Hematopoietic multipotent progenitor cell (in vitro differentiated cells): ENCODE measurements at regions not wholly inside any gene's neighbourhood (a gene's known extent, or its start where the extent isn't known, plus 50 kb on each side); places are given as distances from the start of the nearest gene placed in this dataset.
"Not testable (repeated sequence)": the region's sequence is repeated elsewhere in the genome, so short reads cannot be mapped to it uniquely, and the experiment has no call there.

ENCODE experiments used
- DNase-seq, 3 donors: peaks; one replicate each; pipeline ENCODE4 v3.0.0-alpha.2; 2011 to 2015; ENCODE audit warnings: low read depth in 2 of 3, low spot score in 2 of 3

DNA sequence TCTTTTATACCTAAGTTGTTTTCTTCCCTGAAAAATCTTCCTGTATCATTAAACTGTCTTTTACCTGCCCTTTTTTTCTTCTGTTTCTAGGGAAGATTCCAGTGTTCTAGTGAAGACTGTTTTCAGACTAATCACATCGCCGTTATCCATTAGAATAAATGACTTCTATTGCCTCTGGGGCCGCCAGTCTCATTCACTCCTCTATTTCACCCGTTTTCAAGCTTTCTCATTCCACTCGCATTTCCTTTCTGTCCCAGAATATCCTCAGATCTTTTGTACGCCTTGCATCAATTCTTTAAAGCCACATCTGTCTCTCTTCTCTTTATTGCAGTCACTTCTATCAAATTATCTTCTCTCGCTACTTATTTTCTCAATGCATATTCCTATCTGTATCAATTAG, 1035.6 kb upstream of the MIR17HG start:
- DNase-seq: no peak

DNA sequence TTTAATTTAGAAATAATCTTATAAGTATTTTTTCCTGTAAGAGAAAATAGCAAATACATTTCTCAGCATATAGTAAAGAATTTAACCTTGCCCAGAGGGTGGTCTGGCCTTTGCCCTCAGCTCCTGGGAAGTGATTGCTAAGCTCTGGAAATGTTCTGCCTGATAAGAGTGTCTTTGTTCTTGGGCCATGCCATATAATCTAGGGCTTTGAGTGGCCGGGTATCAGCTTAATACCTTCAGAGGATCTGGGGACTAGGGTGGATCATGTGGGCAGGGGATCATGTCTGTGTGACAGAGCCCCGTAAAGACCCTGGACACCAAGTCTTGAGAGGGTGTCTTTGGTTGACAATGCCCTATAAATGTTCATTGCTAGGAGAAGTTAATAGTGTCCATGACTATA, 1032.4 kb upstream of the MIR17HG start:
- no peak for DNase-seq

DNA sequence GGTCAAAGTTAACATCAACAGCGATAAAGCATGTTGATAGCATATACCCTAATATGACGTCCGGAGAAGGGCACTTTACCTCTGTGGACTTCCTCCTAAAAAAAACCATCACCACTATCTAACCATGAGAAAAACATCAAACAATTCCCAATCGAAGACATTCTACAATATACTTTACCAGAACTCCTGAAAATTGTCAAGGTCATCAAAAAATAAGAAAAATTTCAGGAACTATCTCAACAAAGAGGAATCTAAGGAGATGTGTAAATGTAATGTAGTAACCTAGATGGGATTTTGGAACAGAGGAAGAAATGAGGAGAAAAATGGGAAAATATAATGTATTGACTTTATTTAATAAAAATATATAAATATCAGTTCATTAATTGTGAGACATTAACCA, 1026.8 kb upstream of the MIR17HG start:
- DNase-seq: no peak

DNA sequence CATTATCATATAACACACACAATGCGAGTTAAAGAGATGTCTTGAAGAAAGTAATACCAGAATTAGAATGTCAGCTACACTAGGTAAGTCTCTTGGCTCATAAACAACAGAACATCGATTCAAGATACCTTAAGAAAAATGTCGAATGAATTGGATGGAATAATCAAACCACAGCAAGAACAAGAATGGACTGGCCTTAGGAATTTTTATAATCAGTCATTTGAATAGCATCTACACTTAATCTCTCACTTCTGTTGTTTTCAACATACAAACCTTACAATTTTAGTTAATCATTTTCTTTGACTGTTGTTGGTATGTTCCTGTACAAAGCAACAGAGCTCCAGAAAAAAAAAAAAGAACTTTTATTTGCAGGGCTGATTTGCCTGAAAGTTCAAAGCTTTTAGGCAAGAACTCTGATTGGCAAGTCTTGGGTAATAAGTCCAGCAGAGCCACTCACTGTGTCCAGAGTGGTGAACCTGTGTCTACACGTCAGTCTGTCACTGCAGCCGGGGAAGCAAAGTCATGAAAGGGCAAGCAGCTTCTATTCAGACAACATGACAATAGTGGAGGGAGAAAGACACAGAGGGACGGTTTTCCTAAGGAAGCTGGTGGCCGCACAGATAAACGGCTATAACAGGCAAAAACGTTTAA, 1026.1 kb upstream of the MIR17HG start:
- DNase-seq: no peak

DNA sequence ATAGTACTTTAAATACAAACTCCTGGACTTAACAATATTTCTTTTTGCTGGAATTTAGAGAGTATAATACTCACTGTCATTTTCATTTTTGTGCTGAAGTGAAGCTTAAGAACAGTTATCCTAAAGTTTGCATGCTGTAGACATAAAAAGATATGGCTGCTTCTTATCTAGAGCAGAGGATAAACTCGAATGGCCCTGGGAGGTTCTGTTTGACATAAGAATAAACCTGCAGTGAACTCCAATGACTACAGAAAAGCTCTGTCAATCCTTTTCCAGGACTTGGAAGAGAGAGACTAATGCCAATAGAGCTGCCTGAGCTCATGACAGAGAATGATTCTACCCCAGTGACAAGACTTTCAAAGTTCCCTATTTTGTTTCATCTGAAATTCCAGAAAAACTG, 1017.8 kb upstream of the MIR17HG start:
- DNase-seq: no peak

DNA sequence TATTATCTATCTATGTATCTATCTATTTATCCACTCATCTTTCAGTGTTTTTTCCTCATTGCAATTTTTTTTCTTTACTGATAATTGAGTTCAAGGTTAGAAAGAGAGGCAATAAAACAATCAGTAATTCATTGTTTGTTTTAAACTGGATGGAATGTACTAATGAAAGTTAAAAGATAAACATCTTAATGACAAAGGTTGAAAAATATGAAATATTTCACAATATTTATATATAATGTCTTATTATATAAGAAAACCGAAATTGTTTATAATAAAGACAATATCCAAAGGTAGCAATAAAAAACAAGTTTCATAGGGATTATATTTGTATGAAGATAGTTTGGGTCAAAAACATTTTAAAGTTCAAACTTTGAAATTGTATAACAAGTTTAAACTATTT, 1015.5 kb upstream of the MIR17HG start:
- DNase-seq: no peak

DNA sequence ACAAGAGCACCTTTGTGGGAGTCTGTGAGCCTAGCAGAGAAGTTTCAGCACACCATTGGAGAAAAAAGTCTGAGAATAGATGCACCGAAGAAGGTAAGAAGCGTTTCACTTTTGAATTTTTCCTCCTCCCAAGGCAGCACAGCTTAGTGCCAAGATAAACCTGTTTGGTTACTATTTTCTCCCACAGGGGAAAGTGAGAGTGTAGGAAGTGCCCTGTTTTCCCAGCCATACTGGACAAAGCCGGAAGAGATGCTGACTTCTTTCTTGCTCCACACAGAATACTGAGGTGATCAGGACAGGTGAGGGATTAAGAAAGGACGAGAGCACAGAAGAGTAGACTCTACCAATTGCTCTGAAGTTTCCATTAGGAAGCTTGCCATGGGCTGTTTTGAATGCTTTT, 1011.0 kb upstream of the MIR17HG start:
- no peak for DNase-seq

DNA sequence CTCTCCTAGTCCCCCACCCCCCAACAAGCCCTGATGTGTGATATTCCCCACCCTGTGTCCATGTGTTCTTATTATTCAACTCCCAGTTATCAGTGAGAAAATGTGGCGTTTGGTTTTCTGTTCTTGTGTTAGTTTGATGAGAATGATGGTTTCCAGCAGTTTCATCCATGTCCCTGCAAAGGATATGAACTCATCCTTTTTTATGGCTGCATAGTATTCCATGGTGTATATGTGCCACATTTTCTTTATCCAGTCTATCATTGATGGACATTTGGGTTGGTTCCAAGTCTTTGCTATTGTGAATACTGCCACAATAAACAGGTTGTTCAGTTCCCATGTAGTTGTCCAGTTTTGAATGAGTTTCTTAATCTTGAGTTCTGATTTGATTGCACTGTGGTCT, 1006.1 kb upstream of the MIR17HG start:
- not testable (repeated sequence) for DNase-seq

DNA sequence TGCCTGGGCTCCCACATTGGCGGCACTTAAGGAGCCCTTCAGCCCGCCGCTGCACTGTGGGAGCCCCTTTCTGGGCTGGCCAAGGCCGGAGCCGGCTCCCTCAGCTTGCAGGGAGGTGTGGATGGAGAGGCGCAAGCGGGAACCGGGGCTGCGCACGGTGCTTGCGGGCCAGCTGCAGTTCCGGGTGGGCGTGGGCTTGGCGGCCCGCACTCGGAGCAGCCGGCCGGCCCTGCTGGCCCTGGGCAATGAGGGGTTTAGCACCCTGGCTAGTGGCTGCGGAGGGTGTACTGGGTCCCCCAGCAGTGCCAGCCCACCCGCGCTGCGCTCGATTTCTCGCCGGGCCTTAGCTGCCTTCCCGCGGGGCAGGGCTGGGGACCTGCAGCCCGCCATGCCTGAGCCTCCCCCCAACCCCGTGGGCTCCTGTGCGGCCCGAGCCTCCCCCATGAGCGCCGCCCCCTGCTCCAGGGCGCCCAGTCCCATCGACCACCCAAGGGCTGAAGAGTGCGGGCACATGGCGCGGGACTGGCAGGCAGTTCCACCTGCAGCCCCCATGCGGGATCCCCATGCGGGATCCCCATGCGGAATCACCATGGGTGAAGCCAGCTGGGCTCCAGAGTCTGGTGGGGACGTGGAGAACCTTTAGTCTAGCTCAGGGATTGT, 998.9 kb upstream of the MIR17HG start:
- DNase-seq: not testable (repeated sequence)

DNA sequence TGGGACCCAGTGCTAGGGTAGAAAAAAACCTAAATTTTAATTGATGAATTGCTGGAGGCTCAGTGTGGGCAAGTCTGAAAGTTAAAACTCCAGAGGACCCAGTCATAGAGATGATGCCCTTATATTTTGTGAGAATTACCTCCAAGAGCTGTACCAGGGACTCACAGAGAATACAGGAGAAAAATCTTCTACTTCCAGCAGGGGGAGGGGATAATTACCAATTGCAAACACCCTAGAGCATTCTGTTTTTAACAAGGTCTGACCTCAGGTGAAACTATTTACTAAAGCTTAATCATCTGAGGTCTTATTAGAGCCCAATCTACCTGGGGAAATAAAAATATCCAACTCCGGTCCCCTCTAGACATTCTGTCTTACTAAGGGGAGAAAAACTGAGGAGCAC, 994.7 kb upstream of the MIR17HG start:
- no peak for DNase-seq

DNA sequence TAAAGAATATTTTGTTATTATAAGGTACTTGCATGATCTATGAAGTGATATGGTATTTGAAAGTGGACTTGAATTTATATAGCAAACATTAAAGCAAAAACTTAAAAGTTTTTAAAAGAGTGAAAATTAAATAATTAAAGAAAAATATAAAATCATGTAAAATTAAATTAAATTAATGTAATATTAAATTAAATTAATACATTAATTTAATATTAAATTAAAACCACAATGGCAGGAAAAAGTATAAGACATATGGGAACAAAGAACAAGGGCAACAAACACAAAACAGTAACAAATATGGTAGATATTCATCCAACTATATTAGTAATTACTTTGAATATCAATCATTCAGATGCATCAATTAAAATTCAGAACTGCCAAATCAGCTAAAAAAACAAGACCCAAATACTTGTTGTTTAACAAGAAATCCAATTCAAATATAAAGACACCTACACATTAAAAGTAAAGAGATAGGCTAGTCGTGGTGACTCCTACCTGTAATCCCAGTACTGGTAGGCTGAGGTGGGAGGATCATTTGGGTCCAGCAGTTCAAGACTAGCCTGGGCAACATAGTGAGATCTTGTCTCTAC, 992.2 kb upstream of the MIR17HG start:
- no peak for DNase-seq

DNA sequence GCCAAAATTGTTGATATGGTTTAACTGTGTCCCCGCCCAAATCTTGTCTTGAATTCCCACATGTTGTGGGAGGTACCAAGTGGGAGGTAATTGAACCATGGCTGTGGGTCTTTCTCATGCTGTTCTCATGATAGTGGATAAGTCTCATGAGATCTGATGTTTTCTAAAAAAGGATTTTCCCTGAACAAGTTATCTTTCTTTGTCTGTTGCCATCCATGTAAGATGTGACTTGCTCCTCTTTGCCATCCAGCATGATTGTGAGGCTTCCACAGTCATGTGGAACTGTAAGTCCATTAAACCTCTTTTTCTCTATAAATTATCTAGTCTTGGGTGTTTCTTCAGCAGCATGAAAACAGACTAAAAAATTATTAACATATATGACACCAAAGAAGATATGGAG, 986.7 kb upstream of the MIR17HG start:
- no peak for DNase-seq

DNA sequence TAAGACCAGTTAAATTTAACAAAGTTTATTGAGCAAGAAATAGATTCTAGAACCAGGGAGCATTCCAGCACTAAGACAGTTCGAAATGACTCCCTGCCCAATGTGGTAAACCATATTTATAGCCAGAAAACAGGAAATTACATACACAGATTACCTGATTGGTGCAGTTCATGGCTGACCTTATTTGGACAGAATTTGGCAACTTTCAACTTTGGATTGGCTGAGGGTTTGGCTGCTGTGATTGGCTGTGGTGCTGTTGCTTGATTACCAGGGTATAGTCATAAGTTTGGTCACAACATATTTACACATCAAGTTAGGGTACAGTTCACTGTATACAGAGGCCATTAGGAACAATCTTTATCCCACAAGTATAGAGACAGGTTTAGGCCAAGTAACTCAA, 984.8 kb upstream of the MIR17HG start:
- DNase-seq: no peak

DNA sequence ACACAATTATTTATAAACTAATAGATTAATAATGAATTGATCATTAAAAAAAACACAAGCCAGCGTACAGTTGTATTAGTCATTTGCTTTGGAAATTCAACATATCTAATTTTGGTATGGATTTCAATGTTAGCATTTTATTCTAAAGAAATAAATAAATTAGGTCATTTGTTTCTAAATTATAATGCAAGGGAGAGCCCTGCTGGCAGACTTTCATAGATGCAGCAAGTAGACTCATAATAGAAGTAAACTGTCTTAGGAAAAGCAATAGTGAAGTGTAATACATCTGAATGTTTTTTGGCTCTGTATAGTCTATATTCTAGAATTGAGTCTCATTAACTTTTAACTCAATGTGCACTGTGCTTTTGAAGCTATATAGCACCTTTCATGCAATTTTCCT, 982.4 kb upstream of the MIR17HG start:
- no peak for DNase-seq

DNA sequence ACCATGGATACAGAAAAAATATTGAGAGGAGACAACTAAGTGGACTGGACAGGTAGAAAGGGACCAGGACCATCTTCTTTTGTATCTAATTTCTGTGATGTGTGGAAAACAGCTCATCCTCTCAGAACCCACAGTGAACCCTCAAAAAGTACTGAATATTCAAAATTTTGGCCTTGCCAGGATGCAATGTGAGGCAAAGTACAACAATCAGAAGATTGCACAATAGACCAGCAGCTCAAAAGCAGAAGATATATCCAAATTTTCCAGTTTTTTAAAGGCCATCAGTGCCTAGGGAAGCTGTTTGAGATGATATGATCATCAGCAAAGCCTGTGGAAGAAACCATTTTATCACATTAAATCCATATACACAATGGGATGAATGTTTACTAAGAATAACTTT, 973.3 kb upstream of the MIR17HG start:
- no peak for DNase-seq

DNA sequence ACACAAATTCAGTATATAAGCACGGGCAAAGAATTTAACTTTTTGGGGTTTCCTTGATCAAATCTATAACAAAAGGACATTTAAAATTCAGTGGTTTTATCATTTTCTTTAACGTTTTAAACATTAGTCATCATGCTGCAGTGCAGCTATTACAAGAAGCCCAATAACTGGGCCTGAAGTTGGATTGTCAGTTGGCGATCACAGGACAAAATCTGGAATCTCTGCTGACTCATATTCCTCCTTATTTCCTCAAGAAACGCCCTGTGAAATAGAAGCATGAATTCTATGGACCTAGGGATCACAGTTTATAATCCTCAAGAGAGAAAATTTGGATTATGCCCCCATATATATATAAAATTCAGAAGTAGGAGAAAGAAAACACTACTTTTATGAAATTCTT, 971.6 kb upstream of the MIR17HG start:
- no peak for DNase-seq

DNA sequence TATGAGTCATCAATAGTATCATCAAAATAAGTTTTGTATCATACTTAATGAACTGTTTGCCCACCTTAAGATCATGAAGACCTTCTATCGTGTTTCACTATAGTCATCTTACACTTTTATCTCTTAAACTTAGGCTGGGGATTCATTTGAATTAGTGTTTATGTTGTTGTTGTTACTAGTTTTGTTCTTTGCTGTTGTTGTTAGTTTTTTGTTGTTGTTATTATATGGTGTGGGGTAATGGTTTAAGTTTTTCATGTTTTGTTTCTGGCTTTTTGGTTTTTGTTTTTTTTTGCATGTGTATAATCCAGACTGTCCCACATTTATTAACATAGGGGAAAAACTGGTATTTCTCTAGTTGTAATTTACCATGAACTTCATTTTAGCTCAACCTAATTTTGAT, 965.1 kb upstream of the MIR17HG start:
- no peak for DNase-seq

DNA sequence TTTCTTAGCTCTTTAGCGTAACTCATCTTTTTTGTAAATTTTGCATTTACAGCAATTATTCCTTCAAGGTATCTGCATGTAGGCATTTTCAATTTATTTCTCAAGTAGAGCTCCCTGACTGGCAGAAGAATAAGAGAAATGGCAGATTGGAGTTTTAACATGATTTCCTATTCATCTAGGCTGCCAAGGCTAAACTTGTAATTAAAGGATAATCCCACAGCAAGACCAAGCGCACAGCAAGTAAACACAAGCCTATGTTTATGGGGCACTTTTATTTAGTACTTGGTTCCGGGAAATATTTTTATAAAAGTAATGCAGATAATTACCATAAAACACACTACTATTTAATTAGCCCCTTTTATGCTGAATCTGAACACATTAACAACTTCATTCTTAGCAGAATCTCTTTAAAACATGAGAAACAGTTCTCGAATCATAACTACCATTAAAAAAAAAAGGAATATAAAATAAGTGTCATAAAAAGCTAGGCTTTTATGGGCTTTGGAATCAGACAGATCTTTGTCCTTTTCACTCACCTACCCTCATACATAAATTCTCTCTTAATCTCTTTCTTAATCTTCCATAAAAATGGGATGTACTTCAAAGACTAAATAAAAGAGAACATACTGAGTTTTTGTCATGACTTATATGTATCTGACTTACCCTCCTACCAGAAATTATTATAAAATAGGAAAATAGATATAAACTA, 961.6 kb upstream of the MIR17HG start:
- no peak for DNase-seq

DNA sequence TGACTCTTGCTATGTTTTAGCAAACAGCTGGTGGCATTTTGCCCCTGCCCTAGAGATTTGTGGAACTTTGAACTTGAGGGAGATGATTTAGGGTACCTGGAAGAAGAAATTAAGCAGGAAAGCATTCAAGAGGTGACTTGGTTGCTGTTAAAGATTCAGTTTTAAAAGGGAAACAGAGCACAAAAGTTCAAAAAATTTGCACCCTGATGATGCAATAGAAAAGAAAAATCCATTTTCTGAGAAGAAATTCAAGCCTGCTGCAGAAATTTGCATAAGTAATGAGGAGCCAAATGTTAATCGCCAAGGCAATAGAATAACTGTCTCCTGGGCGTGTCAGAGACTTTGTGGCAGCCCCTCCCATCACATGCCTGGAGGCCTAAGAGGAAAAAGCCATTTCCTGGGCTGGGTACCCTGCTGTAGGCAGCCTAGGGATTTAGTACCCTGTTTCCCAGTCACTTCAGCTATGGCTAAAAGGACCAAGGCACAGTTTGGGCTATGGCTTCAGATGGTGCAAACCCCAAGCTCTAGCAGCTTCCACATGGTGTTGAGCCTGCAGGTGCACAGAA, 958.5 kb upstream of the MIR17HG start:
- DNase-seq: no peak

DNA sequence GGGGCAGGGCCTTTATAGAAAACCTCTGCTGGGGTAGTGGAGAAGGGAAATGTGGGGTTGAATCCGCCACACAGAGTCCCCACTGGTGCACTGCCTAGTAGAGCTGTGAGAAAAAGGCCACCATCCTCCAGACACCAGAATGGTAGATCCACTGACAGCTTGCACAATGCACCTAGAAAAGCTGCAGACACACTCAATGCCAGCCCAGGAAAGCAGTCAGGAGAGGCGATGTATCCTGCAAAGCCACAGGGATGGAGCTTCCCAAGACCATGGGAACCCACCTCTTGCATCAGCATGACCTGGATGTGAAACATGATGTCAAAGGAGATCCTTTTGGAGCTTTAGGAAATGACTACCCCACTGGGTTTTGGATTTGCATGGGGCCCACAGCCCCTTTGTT, 958.0 kb upstream of the MIR17HG start:
- no peak for DNase-seq

DNA sequence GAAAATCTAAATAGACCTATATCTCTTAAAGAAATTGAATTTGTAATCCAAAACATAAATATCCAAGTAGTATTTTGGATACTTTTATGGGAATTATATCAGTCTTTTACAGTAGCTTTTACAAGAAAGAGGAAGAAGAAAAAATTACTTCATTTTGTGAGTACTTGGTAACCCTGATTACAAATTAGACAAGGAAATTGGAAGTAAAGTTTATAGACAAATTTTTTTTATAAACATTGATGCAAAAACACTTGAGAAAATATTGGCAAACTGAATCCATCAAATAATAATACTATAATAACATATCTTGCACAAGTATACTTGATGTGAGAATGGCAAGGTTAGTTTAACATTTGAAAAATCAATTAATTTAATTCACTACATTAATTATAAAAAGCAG, 954.1 kb upstream of the MIR17HG start:
- DNase-seq: no peak

DNA sequence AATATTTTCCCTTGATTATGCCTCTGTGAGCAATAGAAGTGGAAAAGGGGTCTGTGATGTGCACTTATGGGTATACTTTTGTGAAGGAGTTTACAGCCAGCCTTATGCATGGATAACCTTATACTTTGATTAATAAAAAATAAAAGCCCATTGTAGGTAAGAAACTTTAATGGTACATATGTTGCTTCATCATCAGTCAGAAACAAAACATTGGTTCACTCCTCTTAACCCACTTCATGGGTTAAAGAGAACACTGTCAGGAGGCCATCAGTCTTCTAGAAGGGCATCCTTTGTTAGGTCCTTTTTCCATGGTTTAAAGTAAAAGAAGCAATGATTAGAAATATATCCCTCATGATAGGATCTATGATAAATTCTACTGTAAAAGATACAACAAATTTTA, 952.1 kb upstream of the MIR17HG start:
- no peak for DNase-seq
